Testis (tissue), 2 donors: ENCODE measurements at regions not wholly inside any gene's neighbourhood (a gene's known extent, or its start where the extent isn't known, plus 50 kb on each side); places are given as distances from the start of the nearest gene placed in this dataset.

ENCODE experiments used
- POLR2A ChIP-seq: fragments of 450-650 bp; IDR thresholded peaks from one replicate; pipeline ENCODE4 v1.6.1; 2017; ENCODE audit warnings: antibody characterized with exemption, mild to moderate bottlenecking, moderate library complexity
- TF ChIP-seq, protein P1 (sequence below), 3 experiments: fragments of 450-650 bp in 2 of 3; fragments of 200-600 bp in 1 of 3; sonication (generic) in 1 of 3; IDR thresholded peaks; one replicate each; pipeline ENCODE4 v1.5.1; 2016 to 2019; ENCODE audit warnings: antibody characterized with exemption in 3 of 3, mild to moderate bottlenecking in 2 of 3, moderate library complexity in 1 of 3

DNA sequence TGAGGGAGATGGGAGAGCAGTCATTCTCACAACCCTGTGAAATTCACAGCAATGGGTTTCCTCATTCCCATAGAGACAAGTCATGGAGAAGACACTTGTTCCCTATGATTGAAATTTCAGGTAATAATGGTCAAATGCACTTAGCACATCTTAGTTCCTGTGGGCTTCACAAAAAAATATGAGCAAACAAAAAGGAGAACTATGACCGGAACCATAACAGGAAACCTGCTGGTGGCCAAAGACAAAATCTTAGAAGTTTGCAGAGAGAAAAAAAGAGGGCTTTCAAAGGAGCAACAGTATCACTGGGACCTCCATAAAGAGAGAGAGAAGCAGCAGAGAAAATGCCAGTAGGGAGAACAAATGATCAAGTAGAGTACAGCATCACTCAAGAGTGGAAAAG is 138.9 kb upstream of the APCDD1 start:
- TF ChIP-seq, protein P1, sequence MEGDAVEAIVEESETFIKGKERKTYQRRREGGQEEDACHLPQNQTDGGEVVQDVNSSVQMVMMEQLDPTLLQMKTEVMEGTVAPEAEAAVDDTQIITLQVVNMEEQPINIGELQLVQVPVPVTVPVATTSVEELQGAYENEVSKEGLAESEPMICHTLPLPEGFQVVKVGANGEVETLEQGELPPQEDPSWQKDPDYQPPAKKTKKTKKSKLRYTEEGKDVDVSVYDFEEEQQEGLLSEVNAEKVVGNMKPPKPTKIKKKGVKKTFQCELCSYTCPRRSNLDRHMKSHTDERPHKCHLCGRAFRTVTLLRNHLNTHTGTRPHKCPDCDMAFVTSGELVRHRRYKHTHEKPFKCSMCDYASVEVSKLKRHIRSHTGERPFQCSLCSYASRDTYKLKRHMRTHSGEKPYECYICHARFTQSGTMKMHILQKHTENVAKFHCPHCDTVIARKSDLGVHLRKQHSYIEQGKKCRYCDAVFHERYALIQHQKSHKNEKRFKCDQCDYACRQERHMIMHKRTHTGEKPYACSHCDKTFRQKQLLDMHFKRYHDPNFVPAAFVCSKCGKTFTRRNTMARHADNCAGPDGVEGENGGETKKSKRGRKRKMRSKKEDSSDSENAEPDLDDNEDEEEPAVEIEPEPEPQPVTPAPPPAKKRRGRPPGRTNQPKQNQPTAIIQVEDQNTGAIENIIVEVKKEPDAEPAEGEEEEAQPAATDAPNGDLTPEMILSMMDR (IDR thresholded peaks at IDR 0.05) = no peak
- TF ChIP-seq POLR2A = no peak
